ENCODE measurements at regions not wholly inside any gene's neighbourhood (a gene's known extent, or its start where the extent isn't known, plus 50 kb on each side); places are given as distances from the start of the nearest gene placed in this dataset.
A peak's percentile ranks its signal among the peaks of the same experiment; 100 is the strongest.

GRCh38 chr22:27128461-27129085, 471.2 kb downstream of the MIAT start:
- no peak for DNase-seq

GRCh38 chr22:27129266-27129665, 471.9 kb downstream of the MIAT start:
- no peak for DNase-seq

- peak; percentile 16 for DNase-seq
Observed at GRCh38 chr22:27130906-27131305, 473.5 kb downstream of the MIAT start.

GRCh38 chr22:27131346-27131745, 474.0 kb downstream of the MIAT start:
- no peak for DNase-seq

- no peak for DNase-seq
Observed at GRCh38 chr22:27132400-27132799, 475.0 kb downstream of the MIAT start.

- no peak for DNase-seq
Observed at GRCh38 chr22:27133019-27133431, 475.6 kb downstream of the MIAT start.

GRCh38 chr22:27133681-27134314, 476.4 kb downstream of the MIAT start:
- no peak for DNase-seq

- peak; percentile 86 for DNase-seq
Observed at GRCh38 chr22:27134315-27134701, 476.9 kb downstream of the MIAT start.

GRCh38 chr22:27135031-27135981, 477.9 kb downstream of the MIAT start:
- peak; percentile 74 for DNase-seq

GRCh38 chr22:27136596-27136995, 479.2 kb downstream of the MIAT start:
- no peak for DNase-seq

- no peak for DNase-seq
Observed at GRCh38 chr22:27137871-27138337, 480.5 kb downstream of the MIAT start.

- DNase-seq: no peak
Observed at GRCh38 chr22:27138471-27138870, 481.1 kb downstream of the MIAT start.

GRCh38 chr22:27139935-27140511, 482.6 kb downstream of the MIAT start:
- peak; percentile 73 for DNase-seq

- DNase-seq: no peak
Observed at GRCh38 chr22:27142286-27142685, 484.9 kb downstream of the MIAT start.

- no peak for DNase-seq
Observed at GRCh38 chr22:27144321-27144720, 486.9 kb downstream of the MIAT start.

- DNase-seq: no peak
Observed at GRCh38 chr22:27146866-27147633, 489.7 kb downstream of the MIAT start.

- no peak for DNase-seq
Observed at GRCh38 chr22:27148055-27148454, 490.7 kb downstream of the MIAT start.

GRCh38 chr22:27148886-27149470, 491.6 kb downstream of the MIAT start:
- no peak for DNase-seq

GRCh38 chr22:27149921-27150543, 492.6 kb downstream of the MIAT start:
- DNase-seq: no peak

GRCh38 chr22:27150544-27150941, 493.2 kb downstream of the MIAT start:
- no peak for DNase-seq

- no peak for DNase-seq
Observed at GRCh38 chr22:27151407-27151806, 494.0 kb downstream of the MIAT start.

- no peak for DNase-seq
Observed at GRCh38 chr22:27152033-27152432, 494.6 kb downstream of the MIAT start.

All from kidney glomerular epithelial cell (primary cell).